Esophagus muscularis mucosa (tissue), 4 donors: ENCODE measurements at regions not wholly inside any gene's neighbourhood (a gene's known extent, or its start where the extent isn't known, plus 50 kb on each side); places are given as distances from the start of the nearest gene placed in this dataset.

Experiments
- DNase-seq: peaks from one replicate; pipeline ENCODE4 v3.0.0-alpha.2; 2017; ENCODE audit errors: extremely low spot score
- H3K27ac ChIP-seq, 4 donors: fragments of 200-600 bp; sonication (generic); replicated peaks in 1 of 4; 1 replicate in 3 of 4; 2 replicates in 1 of 4; pipeline ENCODE4 v1.5.1; 2016 to 2019; ENCODE audit warnings: mild to moderate bottlenecking in 1 of 4
- H3K27me3 ChIP-seq, 4 donors: fragments of 200-600 bp; sonication (generic); one replicate each; pipeline versions ENCODE4 v1.5.1 to v1.6.0; 2016 to 2019
- H3K36me3 ChIP-seq, 4 donors: fragments of 200-600 bp; sonication (generic); one replicate each; pipeline ENCODE4 v1.5.1; 2016 to 2019
- H3K4me1 ChIP-seq, 4 donors: fragments of 200-600 bp; sonication (generic); one replicate each; pipeline ENCODE4 v1.5.1; 2016 to 2019
- H3K4me3 ChIP-seq, 4 donors: fragments of 200-600 bp; sonication (generic); 1 replicate in 2 of 4; 2 replicates in 2 of 4; pipeline ENCODE4 v1.5.1; 2016 to 2019; ENCODE audit warnings: mild to moderate bottlenecking in 4 of 4, moderate library complexity in 1 of 4
- H3K9me3 ChIP-seq, 4 donors: fragments of 200-600 bp; sonication (generic); 1 replicate in 3 of 4; 2 replicates in 1 of 4; pipeline ENCODE4 v1.5.1; 2016 to 2019
- EP300 ChIP-seq: sonication (generic); formaldehyde crosslinking; IDR thresholded peaks from one replicate; pipeline ENCODE4 v1.6.1; 2017; ENCODE audit warnings: antibody characterized with exemption
- POLR2A ChIP-seq: fragments of 450-650 bp; IDR thresholded peaks from one replicate; pipeline ENCODE4 v1.6.1; 2017; ENCODE audit warnings: antibody characterized with exemption, moderate library complexity, mild to moderate bottlenecking, low read depth
- POLR2AphosphoS5 ChIP-seq, 2 donors: sonication (generic); formaldehyde crosslinking; IDR thresholded peaks; one replicate each; pipeline ENCODE4 v1.6.1; 2017; ENCODE audit warnings: antibody characterized with exemption in 2 of 2
- WGBS: methylation state at CpG from one replicate; pipeline ENCODE4 v1.1.5; 2018; 5-methylcytosine and 5-hydroxymethylcytosine counted together
- intact Hi-C: fragments of 100-400 bp; cut with DNase I; formaldehyde crosslinking; loops from one replicate; pipeline ENCODE4 v1.15.1; 2023
- TF ChIP-seq, protein P1 (sequence below), 3 experiments: fragments of 200-600 bp in 2 of 3; fragments of 450-650 bp in 1 of 3; sonication (generic) in 2 of 3; IDR thresholded peaks; one replicate each; pipeline ENCODE4 v1.5.1; 2017 to 2019; ENCODE audit warnings: antibody characterized with exemption in 3 of 3, mild to moderate bottlenecking in 2 of 3, moderate library complexity in 1 of 3

DNA sequence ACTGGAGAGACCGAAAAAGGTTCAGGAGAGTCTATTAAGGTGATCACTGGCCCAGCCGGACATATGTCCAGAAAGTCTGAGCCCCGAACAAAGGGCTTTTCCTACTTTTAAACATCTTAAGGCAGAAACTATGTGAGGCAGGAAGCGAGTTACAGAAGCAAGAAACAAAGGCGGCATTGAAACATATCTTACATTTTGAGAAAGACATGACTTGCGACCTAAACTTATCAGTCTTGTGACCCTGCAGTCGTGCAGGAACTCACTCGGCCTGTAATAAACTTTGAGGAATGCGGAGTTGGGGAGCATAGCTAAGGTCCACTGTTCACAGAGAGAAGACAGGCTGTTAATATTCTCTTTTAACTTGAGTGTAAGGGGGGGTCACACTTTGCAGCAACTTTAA, 158.7 kb downstream of the TBX22 start:
- Histone ChIP-seq H3K9me3 (no peaks in the 10 kb centered on the region), H3K27me3 (no peaks in the 10 kb centered on the region), H3K36me3 (no peaks in the 10 kb centered on the region), H3K4me1 (no peaks in the 10 kb centered on the region), H3K27ac (no peak overlapping the region), H3K4me3 (no peak overlapping the region)
- intact Hi-C loops = no loop called here
- TF ChIP-seq, protein P1, sequence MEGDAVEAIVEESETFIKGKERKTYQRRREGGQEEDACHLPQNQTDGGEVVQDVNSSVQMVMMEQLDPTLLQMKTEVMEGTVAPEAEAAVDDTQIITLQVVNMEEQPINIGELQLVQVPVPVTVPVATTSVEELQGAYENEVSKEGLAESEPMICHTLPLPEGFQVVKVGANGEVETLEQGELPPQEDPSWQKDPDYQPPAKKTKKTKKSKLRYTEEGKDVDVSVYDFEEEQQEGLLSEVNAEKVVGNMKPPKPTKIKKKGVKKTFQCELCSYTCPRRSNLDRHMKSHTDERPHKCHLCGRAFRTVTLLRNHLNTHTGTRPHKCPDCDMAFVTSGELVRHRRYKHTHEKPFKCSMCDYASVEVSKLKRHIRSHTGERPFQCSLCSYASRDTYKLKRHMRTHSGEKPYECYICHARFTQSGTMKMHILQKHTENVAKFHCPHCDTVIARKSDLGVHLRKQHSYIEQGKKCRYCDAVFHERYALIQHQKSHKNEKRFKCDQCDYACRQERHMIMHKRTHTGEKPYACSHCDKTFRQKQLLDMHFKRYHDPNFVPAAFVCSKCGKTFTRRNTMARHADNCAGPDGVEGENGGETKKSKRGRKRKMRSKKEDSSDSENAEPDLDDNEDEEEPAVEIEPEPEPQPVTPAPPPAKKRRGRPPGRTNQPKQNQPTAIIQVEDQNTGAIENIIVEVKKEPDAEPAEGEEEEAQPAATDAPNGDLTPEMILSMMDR (IDR thresholded peaks at IDR 0.05) = no peak
- TF ChIP-seq POLR2AphosphoS5 (IDR thresholded peaks at IDR 0.05) = no peak
- TF ChIP-seq POLR2A = no peak
- TF ChIP-seq EP300 = no peak
- no peak for DNase-seq
- WGBS = 62% methylated on average over 9 of the region's 9 CpGs

DNA sequence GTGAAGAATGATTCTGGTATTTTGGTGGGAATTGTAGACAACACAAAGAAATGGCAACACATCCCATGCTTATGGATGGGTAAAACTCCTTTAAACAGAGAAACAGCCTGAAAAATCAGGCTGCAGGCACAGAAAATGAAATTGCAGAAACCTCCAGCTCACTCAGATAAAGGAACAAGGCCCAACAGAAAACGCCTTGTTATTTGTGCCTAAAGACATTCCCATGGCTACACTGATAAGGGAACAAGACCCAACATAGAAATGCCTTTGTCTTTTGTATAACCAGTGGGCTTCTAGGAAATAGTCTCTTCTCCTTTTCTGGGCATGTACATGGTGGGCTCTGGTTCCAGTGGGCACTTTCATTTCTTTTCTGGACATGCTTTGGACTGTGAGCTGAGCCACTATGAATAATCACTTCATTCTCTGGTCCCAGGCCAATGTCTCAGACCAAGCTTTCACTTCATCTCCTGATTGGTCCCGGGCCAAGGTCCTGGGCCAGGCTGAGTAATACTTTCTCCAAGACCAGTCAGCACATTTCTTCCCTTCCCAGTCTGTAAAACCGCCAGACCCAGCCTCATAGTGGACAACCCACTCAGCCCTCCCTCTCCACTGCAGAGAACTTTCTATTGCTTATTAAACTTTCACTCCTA, 160.5 kb downstream of the TBX22 start:
- Histone ChIP-seq H3K27ac (no peak overlapping the region), H3K36me3 (no peaks in the 10 kb centered on the region), H3K4me3 (no peak overlapping the region), H3K9me3 (no peaks in the 10 kb centered on the region), H3K27me3 (no peaks in the 10 kb centered on the region), H3K4me1 (no peaks in the 10 kb centered on the region)
- TF ChIP-seq EP300 (no peak), POLR2AphosphoS5 (IDR thresholded peaks at IDR 0.05) (no peak), POLR2A (no peak)
- TF ChIP-seq, protein P1 (IDR thresholded peaks at IDR 0.05) = no peak
- 50% methylated on average over 3 of the region's 3 CpGs for WGBS
- DNase-seq = no peak
- intact Hi-C loops = no loop called here

DNA sequence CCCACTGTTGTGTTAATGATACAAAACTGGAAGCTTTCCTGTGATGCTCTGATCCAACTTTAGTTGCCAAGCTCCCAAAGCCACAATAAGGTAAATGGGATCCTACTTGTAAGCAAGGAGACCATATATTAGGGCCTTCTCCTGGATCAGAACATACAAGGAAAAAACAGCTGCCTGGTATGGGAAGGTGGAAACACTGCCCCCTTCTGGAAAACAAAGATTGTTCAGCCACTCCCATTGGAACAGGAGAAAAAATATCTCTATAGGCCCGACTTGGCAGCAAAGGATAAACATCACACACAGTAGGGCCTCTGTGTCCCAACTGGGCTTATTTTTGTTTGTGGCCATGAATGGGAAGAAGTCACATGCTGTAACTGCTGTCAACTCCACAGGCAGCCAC, 166.5 kb downstream of the TBX22 start:
- 26% methylated on average over 1 of the region's 1 CpG for WGBS
- H3K36me3 ChIP-seq = no peaks in the 10 kb centered on the region
- intact Hi-C loops = no loop called here

DNA sequence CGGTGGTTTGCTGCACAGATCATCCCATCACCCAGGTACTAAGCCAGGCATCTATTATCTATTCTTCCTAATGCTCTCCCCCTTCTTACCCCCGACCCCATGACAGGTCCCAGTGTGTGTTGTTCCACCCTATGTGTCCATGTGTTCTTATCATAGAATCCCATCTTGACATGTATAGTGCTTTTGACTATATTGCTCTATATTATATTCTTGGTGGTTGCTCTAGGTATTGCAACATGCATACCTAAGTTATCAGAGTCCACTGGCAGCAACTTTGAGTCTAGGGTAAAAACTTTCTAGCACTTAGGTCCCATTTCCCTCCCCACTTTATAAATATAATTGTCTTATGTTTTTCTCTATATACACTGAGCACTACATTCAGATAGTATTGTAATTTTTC, 170.3 kb downstream of the TBX22 start:
- Histone ChIP-seq H3K36me3 (no peaks in the 10 kb centered on the region), H3K27me3 (no peaks in the 10 kb centered on the region), H3K9me3 (no peaks in the 10 kb centered on the region), H3K4me3 (no peak overlapping the region), H3K27ac (no peak overlapping the region), H3K4me1 (no peaks in the 10 kb centered on the region)
- no peak for DNase-seq
- TF ChIP-seq POLR2A (no peak), EP300 (no peak), POLR2AphosphoS5 (IDR thresholded peaks at IDR 0.05) (no peak)
- TF ChIP-seq, protein P1 (IDR thresholded peaks at IDR 0.05) = no peak
- 49% methylated on average over 2 of the region's 2 CpGs for WGBS
- intact Hi-C loops = no loop called here

More for the DNA sequence above, 166.5 kb downstream of the TBX22 start:
- DNase-seq = no peak
- TF ChIP-seq EP300 = no peak
- TF ChIP-seq POLR2AphosphoS5 (IDR thresholded peaks at IDR 0.05) = no peak
- TF ChIP-seq, protein P1 (IDR thresholded peaks at IDR 0.05) = no peak
- TF ChIP-seq POLR2A = no peak
- Histone ChIP-seq H3K4me1 (no peaks in the 10 kb centered on the region), H3K9me3 (no peaks in the 10 kb centered on the region), H3K4me3 (no peak overlapping the region), H3K27me3 (no peaks in the 10 kb centered on the region), H3K27ac (no peak overlapping the region)

DNA sequence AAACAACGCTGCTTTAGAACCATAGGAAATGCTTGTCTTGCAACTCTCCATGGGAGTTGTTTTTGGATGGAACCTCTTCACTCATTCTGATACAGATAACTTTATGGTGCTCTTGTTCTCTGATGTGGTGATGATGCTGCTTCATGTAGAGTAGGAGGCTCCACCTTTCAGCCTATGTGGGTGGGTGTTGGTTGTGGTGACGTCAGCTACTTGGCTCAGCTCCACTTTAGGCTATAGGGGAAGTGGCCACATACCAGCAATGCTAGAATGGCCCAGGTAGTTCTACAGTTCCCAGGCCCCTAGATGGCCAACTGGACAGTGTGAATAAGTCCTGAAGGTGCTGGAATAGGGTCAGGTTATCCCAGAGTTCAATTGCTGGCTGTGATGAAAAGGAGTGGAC, 192.1 kb downstream of the TBX22 start:
- H3K27me3 ChIP-seq = no peaks in the 10 kb centered on the region
- H3K4me3 ChIP-seq = no peak overlapping the region
- 68% methylated on average over 2 of the region's 2 CpGs for WGBS
- no peak overlapping the region for H3K27ac ChIP-seq
- H3K36me3 ChIP-seq = no peaks in the 10 kb centered on the region
- H3K9me3 ChIP-seq = no peaks in the 10 kb centered on the region
- no peaks in the 10 kb centered on the region for H3K4me1 ChIP-seq
- intact Hi-C loops = no loop called here
- no peak for TF ChIP-seq EP300
- DNase-seq = no peak
